Activated B cell treated with CpG ODN at 0.5 μM for 24 hours (primary cell): ENCODE measurements at regions not wholly inside any gene's neighbourhood (a gene's known extent, or its start where the extent isn't known, plus 50 kb on each side); places are given as distances from the start of the nearest gene placed in this dataset.

Experiments
- ATAC-seq: fragments of 200-7000 bp; cut with Tn5 transposase; one replicate; pipeline ENCODE4 v1.10.0; 2021; ENCODE audit warnings: low read depth, mild to moderate bottlenecking, moderate library complexity
- CTCF ChIA-PET: fragments of 350-600 bp; sonication (Branson Sonifier 250); formaldehyde crosslinking; loops from one replicate; lab custom pipeline; 2021; ENCODE audit warnings: antibody characterized with exemption; lab: Charles Lee
- POLR2A ChIA-PET: fragments of 350-600 bp; sonication (Branson Sonifier 250); formaldehyde crosslinking; loops from one replicate; lab custom pipeline; 2021; ENCODE audit warnings: antibody characterized with exemption; lab: Charles Lee
- DNase-seq: peaks from one replicate; pipeline ENCODE4 v3.0.0; 2022
- H3K27ac Mint-ChIP-seq: one replicate; pipeline ENCODE4 v1.8.0; 2020; ENCODE audit warnings: mixed read lengths
- H3K27me3 Mint-ChIP-seq: one replicate; pipeline ENCODE4 v1.8.0; 2021; ENCODE audit warnings: mixed read lengths
- H3K36me3 Mint-ChIP-seq: one replicate; pipeline ENCODE4 v1.8.0; 2021; ENCODE audit warnings: low read depth, mixed read lengths
- H3K4me1 Mint-ChIP-seq: one replicate; pipeline ENCODE4 v1.8.0; 2021; ENCODE audit warnings: mixed read lengths
- H3K4me3 Mint-ChIP-seq: one replicate; pipeline ENCODE4 v1.8.0; 2020; ENCODE audit warnings: mild to moderate bottlenecking, mixed read lengths
- H3K9me3 Mint-ChIP-seq: one replicate; pipeline ENCODE4 v1.8.0; 2020; ENCODE audit warnings: mixed read lengths
- CTCF ChIP-seq: fragments of 200-600 bp; IDR thresholded peaks from one replicate; pipeline ENCODE4 v1.8.0; 2022; ENCODE audit warnings: antibody characterized with exemption, mild to moderate bottlenecking
- intact Hi-C: fragments of 100-400 bp; cut with micrococcal nuclease; formaldehyde crosslinking; loops from one replicate; pipeline ENCODE4 v1.15.1; 2024

DNA sequence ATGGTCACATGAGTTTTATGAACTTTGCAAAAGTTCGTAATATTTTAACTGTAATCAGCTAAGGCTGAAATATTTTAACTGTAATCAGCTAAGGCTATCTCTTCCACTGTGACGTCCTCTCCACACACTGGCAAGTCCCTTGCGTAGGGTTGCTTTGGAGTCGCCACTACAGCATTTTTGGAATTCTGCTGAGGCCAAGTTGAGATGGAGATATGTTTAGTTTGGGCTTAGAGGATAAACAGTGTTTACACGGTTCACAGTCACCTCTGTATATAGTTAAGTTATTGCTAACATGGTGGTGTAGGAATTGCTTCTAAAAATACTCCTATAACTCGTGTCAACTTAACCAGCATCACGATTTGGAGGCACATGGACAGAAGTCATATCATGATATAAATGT is 143.6 kb upstream of the SERP2 start:
- no peak overlapping the region for H3K4me3 Mint-ChIP-seq
- H3K9me3 Mint-ChIP-seq, result no peaks in the 10 kb centered on the region
- no peaks in the 10 kb centered on the region for H3K4me1 Mint-ChIP-seq
- intact Hi-C loops, result no loop called here
- ChIA-PET POLR2A (no interaction called here), CTCF (no interaction called here)
- no peak overlapping the region for H3K27ac Mint-ChIP-seq
- TF ChIP-seq CTCF, result no peak
- no peaks in the 10 kb centered on the region for H3K36me3 Mint-ChIP-seq
- no peak for DNase-seq
- H3K27me3 Mint-ChIP-seq, result peaks cover 6% of the 10 kb centered on the region
- no peak for ATAC-seq

GRCh38 chr13:44230736-44231135 is 142.9 kb upstream of the SERP2 start:
- CTCF ChIA-PET, result no interaction called here
- no peak overlapping the region for H3K27ac Mint-ChIP-seq
- ATAC-seq, result no peak
- H3K36me3 Mint-ChIP-seq, result no peaks in the 10 kb centered on the region
- H3K4me3 Mint-ChIP-seq, result no peak overlapping the region
- no peaks in the 10 kb centered on the region for H3K9me3 Mint-ChIP-seq
- peaks cover 6% of the 10 kb centered on the region for H3K27me3 Mint-ChIP-seq
- intact Hi-C loops, result no loop called here
- POLR2A ChIA-PET, result no interaction called here
- DNase-seq, result no peak
- no peak for TF ChIP-seq CTCF
- no peaks in the 10 kb centered on the region for H3K4me1 Mint-ChIP-seq

DNA sequence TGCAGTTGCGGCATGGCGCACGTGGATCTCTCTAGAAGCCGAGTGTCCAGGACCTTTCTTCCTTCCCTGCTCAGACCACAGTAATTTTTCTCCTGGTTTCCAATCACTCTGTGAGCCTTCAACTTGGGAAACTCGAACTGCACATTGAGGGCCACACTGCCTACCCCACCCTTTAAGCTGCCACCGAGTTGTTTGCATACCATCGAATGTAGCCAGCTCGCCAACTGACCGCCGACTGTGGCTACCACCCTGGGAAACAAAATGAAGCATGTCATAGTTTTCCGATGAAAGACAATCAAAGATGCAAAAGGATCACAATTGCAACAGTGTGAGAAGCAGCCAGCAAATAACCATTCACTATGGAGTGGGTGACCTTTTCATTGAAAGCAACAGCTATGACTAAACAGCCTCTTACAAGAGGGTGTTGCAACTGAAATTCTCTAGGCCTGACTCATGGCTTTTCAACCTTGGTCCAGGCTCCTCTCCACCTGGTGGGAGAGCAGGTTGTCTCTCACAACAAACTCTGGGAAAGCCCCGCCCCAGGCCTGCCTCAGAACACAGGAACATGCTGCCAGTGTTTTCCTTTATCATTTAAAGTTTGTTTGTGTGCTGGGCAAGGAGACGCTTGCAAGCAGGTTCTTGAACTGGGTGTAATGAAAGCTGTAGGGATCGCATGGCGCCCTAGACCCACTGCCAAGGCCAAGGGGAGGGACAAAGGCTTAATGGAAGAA is 141.7 kb upstream of the SERP2 start:
- TF ChIP-seq CTCF, result no peak
- no peaks in the 10 kb centered on the region for H3K4me1 Mint-ChIP-seq
- H3K36me3 Mint-ChIP-seq, result no peaks in the 10 kb centered on the region
- ATAC-seq, result no peak
- no peak for DNase-seq
- H3K27me3 Mint-ChIP-seq, result peaks cover 6% of the 10 kb centered on the region
- no peak overlapping the region for H3K27ac Mint-ChIP-seq
- intact Hi-C loops, result no loop called here
- POLR2A ChIA-PET, result no interaction called here
- CTCF ChIA-PET, result no interaction called here
- H3K4me3 Mint-ChIP-seq, result no peak overlapping the region
- H3K9me3 Mint-ChIP-seq, result no peaks in the 10 kb centered on the region

DNA sequence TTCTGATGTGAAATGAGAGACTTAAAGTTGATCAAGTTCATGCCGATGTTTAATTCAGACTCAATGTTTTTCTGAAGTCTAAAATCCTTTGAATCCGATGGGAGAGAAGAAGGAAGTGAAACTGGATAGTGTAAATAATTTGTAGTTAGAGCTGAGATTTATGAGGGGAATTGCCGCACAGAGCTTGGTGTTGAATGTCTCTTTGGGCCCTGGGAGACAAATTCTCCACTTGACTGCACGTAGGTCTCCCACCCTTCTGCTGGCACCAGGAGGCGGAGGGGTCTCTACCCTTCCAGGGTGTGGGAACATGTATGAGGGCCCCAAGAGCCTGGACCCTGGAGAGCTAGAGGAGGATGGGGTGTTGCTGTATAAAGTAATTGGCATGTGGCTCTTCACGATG is 140.8 kb upstream of the SERP2 start:
- TF ChIP-seq CTCF, result no peak
- ChIA-PET CTCF (no interaction called here), POLR2A (no interaction called here)
- intact Hi-C loops, result no loop called here
- no peak for ATAC-seq
- Mint-ChIP-seq H3K4me1 (no peaks in the 10 kb centered on the region), H3K9me3 (no peaks in the 10 kb centered on the region), H3K36me3 (no peaks in the 10 kb centered on the region), H3K4me3 (no peak overlapping the region), H3K27ac (no peak overlapping the region), H3K27me3 (peaks cover 6% of the 10 kb centered on the region)
- DNase-seq, result no peak

DNA sequence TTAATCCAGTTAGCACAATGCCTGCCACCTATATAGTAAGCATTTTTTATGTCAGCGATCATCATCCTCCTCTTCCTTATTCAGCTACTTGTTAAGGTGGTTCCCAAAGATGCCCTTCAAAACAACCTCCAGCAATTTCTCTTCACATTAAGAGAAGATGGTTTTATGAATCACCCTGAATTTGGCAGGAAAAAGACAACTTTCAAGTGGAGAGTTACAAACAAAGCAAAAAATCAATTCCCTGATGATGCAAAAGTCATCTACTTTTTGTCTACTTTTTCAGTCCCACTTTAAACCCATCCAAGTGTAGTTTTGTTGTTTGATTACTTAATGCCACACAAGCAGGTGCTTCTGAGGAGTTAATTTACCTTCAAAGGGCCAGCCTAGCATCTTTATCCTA is 139.1 kb upstream of the SERP2 start:
- CTCF ChIA-PET, result no interaction called here
- ATAC-seq, result no peak
- H3K27me3 Mint-ChIP-seq, result peaks cover 8% of the 10 kb centered on the region

More for the DNA sequence above, 139.1 kb upstream of the SERP2 start:
- intact Hi-C loops, result no loop called here
- no peaks in the 10 kb centered on the region for H3K36me3 Mint-ChIP-seq
- no peak for TF ChIP-seq CTCF
- no peaks in the 10 kb centered on the region for H3K4me1 Mint-ChIP-seq
- no peak for DNase-seq
- H3K27ac Mint-ChIP-seq, result no peak overlapping the region
- no peaks in the 10 kb centered on the region for H3K9me3 Mint-ChIP-seq
- H3K4me3 Mint-ChIP-seq, result no peak overlapping the region
- POLR2A ChIA-PET, result no interaction called here
